GM23338 (cell line): ENCODE measurements at regions not wholly inside any gene's neighbourhood (a gene's known extent, or its start where the extent isn't known, plus 50 kb on each side); places are given as distances from the start of the nearest gene placed in this dataset.

Source experiments
- CREB1 ChIP-seq: fragments of 250-450 bp; sonication (Bioruptor Pico); IDR thresholded peaks from 2 replicates; pipeline ENCODE4 v1.5.0; 2020; ENCODE audit warnings: low read depth, mild to moderate bottlenecking, moderate library complexity
- EZH2 ChIP-seq: fragments of 200-600 bp; sonication (generic); IDR thresholded peaks from one replicate; pipeline ENCODE4 v1.8.0; 2017; ENCODE audit warnings: antibody characterized with exemption, mild to moderate bottlenecking, low read depth; ENCODE audit not compliant: unreplicated experiment
- EZH2phosphoT487 ChIP-seq: fragments of 200-600 bp; sonication (generic); IDR thresholded peaks from one replicate; pipeline ENCODE4 v1.8.1; 2018; ENCODE audit warnings: antibody characterized with exemption; ENCODE audit not compliant: unreplicated experiment
- JUNB ChIP-seq: IDR thresholded peaks from one replicate; pipeline ENCODE4 v1.6.1; 2016; ENCODE audit warnings: antibody characterized with exemption; ENCODE audit not compliant: unreplicated experiment
- NANOG ChIP-seq: IDR thresholded peaks from 2 replicates; pipeline ENCODE4 v1.6.1; 2016; ENCODE audit warnings: antibody characterized with exemption, borderline replicate concordance
- POLR2AphosphoS5 ChIP-seq: IDR thresholded peaks from 2 replicates; pipeline ENCODE4 v1.6.1; 2016; ENCODE audit warnings: antibody characterized with exemption, low read depth
- REST ChIP-seq: IDR thresholded peaks from one replicate; pipeline ENCODE4 v1.6.1; 2018; ENCODE audit warnings: antibody characterized with exemption; ENCODE audit not compliant: unreplicated experiment
- ZNF331 ChIP-seq: fragments of 250-450 bp; sonication (Bioruptor Pico); IDR thresholded peaks from 2 replicates; pipeline ENCODE4 v1.5.0; 2020; ENCODE audit warnings: low read depth, mild to moderate bottlenecking, moderate library complexity
- TF ChIP-seq, protein P1 (sequence below), 2 experiments: fragments of 200-600 bp in 1 of 2; sonication (generic) in 1 of 2; conservative IDR thresholded peaks; 2 replicates each; pipeline versions ENCODE4 v1.5.1 to v1.6.1; 2016 to 2017; ENCODE audit warnings: antibody characterized with exemption in 2 of 2, low read depth in 2 of 2, mild to moderate bottlenecking in 2 of 2, moderate library complexity in 1 of 2
- TF ChIP-seq, protein P2 (sequence below): IDR thresholded peaks from 2 replicates; pipeline ENCODE4 v1.6.1; 2016; ENCODE audit warnings: antibody characterized with exemption
- TF ChIP-seq, protein P3 (sequence below): fragments of 250-450 bp; sonication (Bioruptor Pico); IDR thresholded peaks from 2 replicates; pipeline ENCODE4 v1.5.0; 2020; ENCODE audit warnings: mild to moderate bottlenecking, moderate library complexity

GRCh38 chr17:77772461-77772897, 186.0 kb upstream of the TNRC6C start:
- TF ChIP-seq, protein P1, sequence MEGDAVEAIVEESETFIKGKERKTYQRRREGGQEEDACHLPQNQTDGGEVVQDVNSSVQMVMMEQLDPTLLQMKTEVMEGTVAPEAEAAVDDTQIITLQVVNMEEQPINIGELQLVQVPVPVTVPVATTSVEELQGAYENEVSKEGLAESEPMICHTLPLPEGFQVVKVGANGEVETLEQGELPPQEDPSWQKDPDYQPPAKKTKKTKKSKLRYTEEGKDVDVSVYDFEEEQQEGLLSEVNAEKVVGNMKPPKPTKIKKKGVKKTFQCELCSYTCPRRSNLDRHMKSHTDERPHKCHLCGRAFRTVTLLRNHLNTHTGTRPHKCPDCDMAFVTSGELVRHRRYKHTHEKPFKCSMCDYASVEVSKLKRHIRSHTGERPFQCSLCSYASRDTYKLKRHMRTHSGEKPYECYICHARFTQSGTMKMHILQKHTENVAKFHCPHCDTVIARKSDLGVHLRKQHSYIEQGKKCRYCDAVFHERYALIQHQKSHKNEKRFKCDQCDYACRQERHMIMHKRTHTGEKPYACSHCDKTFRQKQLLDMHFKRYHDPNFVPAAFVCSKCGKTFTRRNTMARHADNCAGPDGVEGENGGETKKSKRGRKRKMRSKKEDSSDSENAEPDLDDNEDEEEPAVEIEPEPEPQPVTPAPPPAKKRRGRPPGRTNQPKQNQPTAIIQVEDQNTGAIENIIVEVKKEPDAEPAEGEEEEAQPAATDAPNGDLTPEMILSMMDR (conservative IDR thresholded peaks at IDR 0.05; ENCODE audit: low read depth in 2 of 2): peak; percentile 78 to 96
- TF ChIP-seq POLR2AphosphoS5: no peak
- TF ChIP-seq EZH2phosphoT487: no peak
- TF ChIP-seq CREB1 (CRISPR knock-in tag): no peak
- TF ChIP-seq ZNF331: no peak
- no peak for TF ChIP-seq EZH2
- TF ChIP-seq REST: no peak
- TF ChIP-seq, protein P2, sequence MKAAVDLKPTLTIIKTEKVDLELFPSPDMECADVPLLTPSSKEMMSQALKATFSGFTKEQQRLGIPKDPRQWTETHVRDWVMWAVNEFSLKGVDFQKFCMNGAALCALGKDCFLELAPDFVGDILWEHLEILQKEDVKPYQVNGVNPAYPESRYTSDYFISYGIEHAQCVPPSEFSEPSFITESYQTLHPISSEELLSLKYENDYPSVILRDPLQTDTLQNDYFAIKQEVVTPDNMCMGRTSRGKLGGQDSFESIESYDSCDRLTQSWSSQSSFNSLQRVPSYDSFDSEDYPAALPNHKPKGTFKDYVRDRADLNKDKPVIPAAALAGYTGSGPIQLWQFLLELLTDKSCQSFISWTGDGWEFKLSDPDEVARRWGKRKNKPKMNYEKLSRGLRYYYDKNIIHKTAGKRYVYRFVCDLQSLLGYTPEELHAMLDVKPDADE: no peak
- TF ChIP-seq NANOG: no peak
- TF ChIP-seq JUNB: no peak
- TF ChIP-seq, protein P3, sequence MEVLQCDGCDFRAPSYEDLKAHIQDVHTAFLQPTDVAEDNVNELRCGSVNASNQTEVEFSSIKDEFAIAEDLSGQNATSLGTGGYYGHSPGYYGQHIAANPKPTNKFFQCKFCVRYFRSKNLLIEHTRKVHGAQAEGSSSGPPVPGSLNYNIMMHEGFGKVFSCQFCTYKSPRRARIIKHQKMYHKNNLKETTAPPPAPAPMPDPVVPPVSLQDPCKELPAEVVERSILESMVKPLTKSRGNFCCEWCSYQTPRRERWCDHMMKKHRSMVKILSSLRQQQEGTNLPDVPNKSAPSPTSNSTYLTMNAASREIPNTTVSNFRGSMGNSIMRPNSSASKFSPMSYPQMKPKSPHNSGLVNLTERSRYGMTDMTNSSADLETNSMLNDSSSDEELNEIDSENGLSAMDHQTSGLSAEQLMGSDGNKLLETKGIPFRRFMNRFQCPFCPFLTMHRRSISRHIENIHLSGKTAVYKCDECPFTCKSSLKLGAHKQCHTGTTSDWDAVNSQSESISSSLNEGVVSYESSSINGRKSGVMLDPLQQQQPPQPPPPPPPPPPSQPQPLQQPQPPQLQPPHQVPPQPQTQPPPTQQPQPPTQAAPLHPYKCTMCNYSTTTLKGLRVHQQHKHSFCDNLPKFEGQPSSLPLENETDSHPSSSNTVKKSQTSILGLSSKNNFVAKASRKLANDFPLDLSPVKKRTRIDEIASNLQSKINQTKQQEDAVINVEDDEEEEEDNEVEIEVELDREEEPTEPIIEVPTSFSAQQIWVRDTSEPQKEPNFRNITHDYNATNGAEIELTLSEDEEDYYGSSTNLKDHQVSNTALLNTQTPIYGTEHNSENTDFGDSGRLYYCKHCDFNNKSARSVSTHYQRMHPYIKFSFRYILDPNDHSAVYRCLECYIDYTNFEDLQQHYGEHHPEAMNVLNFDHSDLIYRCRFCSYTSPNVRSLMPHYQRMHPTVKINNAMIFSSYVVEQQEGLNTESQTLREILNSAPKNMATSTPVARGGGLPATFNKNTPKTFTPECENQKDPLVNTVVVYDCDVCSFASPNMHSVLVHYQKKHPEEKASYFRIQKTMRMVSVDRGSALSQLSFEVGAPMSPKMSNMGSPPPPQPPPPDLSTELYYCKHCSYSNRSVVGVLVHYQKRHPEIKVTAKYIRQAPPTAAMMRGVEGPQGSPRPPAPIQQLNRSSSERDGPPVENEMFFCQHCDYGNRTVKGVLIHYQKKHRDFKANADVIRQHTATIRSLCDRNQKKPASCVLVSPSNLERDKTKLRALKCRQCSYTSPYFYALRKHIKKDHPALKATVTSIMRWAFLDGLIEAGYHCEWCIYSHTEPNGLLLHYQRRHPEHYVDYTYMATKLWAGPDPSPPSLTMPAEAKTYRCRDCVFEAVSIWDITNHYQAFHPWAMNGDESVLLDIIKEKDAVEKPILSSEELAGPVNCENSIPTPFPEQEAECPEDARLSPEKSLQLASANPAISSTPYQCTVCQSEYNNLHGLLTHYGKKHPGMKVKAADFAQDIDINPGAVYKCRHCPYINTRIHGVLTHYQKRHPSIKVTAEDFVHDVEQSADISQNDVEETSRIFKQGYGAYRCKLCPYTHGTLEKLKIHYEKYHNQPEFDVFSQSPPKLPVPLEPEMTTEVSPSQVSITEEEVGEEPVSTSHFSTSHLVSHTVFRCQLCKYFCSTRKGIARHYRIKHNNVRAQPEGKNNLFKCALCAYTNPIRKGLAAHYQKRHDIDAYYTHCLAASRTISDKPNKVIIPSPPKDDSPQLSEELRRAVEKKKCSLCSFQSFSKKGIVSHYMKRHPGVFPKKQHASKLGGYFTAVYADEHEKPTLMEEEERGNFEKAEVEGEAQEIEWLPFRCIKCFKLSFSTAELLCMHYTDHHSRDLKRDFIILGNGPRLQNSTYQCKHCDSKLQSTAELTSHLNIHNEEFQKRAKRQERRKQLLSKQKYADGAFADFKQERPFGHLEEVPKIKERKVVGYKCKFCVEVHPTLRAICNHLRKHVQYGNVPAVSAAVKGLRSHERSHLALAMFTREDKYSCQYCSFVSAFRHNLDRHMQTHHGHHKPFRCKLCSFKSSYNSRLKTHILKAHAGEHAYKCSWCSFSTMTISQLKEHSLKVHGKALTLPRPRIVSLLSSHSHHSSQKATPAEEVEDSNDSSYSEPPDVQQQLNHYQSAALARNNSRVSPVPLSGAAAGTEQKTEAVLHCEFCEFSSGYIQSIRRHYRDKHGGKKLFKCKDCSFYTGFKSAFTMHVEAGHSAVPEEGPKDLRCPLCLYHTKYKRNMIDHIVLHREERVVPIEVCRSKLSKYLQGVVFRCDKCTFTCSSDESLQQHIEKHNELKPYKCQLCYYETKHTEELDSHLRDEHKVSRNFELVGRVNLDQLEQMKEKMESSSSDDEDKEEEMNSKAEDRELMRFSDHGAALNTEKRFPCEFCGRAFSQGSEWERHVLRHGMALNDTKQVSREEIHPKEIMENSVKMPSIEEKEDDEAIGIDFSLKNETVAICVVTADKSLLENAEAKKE (CRISPR knock-in tag): no peak
